Brain microvascular endothelial cell (primary cell): ENCODE measurements at regions not wholly inside any gene's neighbourhood (a gene's known extent, or its start where the extent isn't known, plus 50 kb on each side); places are given as distances from the start of the nearest gene placed in this dataset.

ENCODE experiments used
- DNase-seq: peaks from one replicate; pipeline ENCODE4 v3.0.0-alpha.2; 2020
- H3K27ac ChIP-seq: fragments of 250-450 bp; sonication (Bioruptor Pico); 2 replicates; pipeline ENCODE4 v1.5.1; 2020; ENCODE audit warnings: mild to moderate bottlenecking, moderate library complexity
- H3K27me3 ChIP-seq: fragments of 250-450 bp; sonication (Bioruptor Pico); replicated peaks from 2 replicates; pipeline ENCODE4 v1.5.1; 2020; ENCODE audit warnings: mild to moderate bottlenecking
- H3K36me3 ChIP-seq: fragments of 250-450 bp; sonication (Bioruptor Pico); replicated peaks from 2 replicates; pipeline ENCODE4 v1.5.1; 2020; ENCODE audit warnings: mild to moderate bottlenecking
- H3K4me3 ChIP-seq: 2 replicates; pipeline ENCODE4 v1.5.1; 2011; ENCODE audit warnings: low read depth, mild to moderate bottlenecking, control low read depth, low read length, moderate library complexity
- CTCF ChIP-seq: IDR thresholded peaks from 2 replicates; pipeline ENCODE4 v1.5.1; 2011; ENCODE audit warnings: low read depth, mild to moderate bottlenecking, moderate library complexity, low read length, control low read depth, inconsistent platforms; ENCODE audit errors: missing control alignments
- in situ Hi-C: cut with HindIII; loops from 2 replicates; pipeline ENCODE4 v1.10.0; 2017; ENCODE audit warnings: low sequenced_read_pairs, low pct_ligation_motif_present

DNA sequence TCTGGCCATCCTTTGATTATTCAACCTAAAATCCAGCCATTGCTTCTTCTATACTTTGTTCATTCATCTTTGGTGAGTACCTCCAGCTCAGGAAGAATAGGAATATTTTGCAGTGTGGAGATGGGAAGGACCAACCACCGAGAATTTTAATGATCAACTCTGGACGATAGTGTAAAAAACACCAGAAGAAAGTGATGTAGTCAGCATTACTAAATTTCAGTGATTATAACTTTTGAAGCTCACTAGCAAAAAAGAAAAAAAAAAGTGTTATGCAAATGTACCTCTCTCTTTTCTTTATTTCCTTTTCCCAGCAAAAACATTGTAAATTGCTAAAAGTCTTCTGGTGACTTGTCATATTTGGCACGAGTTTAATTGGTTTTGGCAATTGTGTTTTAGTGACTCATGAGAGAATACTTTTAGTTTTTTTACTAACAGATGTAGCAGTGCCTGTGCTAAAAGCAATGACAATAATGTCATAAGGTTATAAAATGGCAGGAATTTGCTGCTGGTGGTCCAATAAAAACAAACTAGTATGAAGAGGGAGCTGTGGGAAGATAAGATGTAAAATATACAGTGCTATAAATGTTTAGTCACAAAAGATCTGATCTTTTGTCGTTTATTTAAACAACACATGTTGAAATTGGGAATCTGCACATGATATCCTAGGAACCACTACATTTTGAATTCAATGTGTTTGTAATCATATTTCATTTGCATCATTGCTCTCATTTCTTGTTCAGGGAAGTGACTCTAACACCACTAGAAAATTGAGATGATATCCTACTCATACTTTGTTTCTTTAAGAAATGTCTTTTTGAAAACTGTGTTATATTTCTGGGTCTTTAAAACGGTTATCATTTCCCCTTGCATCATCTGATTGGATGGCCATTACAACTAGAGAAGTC lies 81.3 kb upstream of the ERCC6L2 start:
- in situ Hi-C loops = no loop called here
- peak; percentile 85 for DNase-seq
- no peak overlapping the region for H3K27ac ChIP-seq
- H3K4me3 ChIP-seq = no peak overlapping the region
- no peak for TF ChIP-seq CTCF
- no peaks in the 10 kb centered on the region for H3K36me3 ChIP-seq
- no peaks in the 10 kb centered on the region for H3K27me3 ChIP-seq

DNA sequence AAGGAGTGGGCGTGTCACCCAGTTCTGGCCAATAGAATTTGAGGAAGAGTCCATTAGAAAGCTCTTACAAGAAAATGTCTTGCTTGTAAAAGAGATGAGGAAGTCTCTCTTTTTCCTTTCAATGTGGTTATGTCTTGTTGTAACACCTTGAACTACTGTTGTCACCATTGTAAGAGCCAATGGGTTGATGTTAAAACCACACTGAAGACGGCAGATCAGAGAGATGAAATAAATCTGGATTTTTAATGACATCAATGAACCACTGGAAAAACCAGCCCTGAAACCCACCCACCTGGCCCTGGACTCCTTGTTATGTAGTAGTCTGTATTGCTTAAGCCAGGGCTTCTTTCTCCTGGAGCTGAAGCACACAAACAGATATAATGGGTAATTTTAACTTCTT lies 83.8 kb upstream of the ERCC6L2 start:
- DNase-seq = no peak
- H3K4me3 ChIP-seq = no peak overlapping the region
- H3K27ac ChIP-seq = no peak overlapping the region
- in situ Hi-C loops = no loop called here
- H3K36me3 ChIP-seq = no peaks in the 10 kb centered on the region
- peaks cover 2% of the 10 kb centered on the region for H3K27me3 ChIP-seq
- TF ChIP-seq CTCF = no peak

DNA sequence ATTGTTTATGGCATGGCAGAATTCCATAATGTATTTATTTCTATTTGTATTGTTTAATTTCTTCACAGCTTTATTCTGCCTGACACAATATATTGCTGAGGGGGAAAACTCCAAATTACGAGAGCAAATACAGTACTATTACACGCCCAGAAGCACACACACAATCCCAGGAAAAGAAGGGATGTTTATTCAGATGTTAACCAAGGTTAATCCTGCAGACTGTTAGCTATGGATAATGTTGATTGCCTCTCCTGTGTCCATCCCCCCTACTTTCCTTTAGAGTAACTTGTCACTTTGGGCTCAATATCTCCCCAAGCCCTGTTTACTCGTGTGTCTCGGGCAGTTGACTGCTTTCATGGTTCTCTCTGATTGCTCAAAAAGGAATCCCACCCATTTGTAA lies 84.2 kb upstream of the ERCC6L2 start:
- in situ Hi-C loops = no loop called here
- no peak for DNase-seq
- no peaks in the 10 kb centered on the region for H3K36me3 ChIP-seq
- TF ChIP-seq CTCF = no peak
- peaks cover 2% of the 10 kb centered on the region for H3K27me3 ChIP-seq
- H3K4me3 ChIP-seq = no peak overlapping the region
- H3K27ac ChIP-seq = no peak overlapping the region

DNA sequence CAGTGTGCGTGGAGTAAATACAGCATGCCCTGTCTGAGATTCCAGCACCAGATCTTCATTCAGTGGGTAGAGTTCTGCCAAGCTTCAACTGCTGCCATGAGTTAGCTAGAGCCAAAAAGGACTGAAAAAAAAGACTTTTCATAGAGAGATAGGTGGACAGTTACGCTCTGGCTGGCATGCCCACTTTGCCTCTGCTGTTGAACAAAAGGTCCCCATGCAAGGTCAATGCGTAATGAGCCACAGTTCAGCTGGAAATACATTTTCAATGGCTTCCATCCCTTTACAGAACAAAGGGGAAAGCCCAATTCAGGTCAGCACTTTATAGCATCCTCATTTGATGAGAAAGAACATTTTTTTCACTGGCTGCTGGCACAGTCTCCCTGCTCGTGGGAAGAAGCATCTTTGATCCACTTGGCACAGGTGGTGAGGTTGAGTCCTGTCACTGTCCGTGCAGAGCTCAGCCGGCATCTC lies 86.9 kb upstream of the ERCC6L2 start:
- H3K4me3 ChIP-seq = no peak overlapping the region
- H3K27me3 ChIP-seq = peaks cover 2% of the 10 kb centered on the region
- DNase-seq = no peak
- no peak overlapping the region for H3K27ac ChIP-seq
- no peaks in the 10 kb centered on the region for H3K36me3 ChIP-seq
- in situ Hi-C loops = no loop called here
- no peak for TF ChIP-seq CTCF

- Histone ChIP-seq H3K27me3 (peaks cover 2% of the 10 kb centered on the region), H3K36me3 (no peaks in the 10 kb centered on the region), H3K4me3 (no peak overlapping the region), H3K27ac (no peak overlapping the region)
- no peak for TF ChIP-seq CTCF
- in situ Hi-C loops = no loop called here
- DNase-seq = no peak
These were observed 87.5 kb upstream of the ERCC6L2 start for GRCh38 chr9:95788021-95788420.

DNA sequence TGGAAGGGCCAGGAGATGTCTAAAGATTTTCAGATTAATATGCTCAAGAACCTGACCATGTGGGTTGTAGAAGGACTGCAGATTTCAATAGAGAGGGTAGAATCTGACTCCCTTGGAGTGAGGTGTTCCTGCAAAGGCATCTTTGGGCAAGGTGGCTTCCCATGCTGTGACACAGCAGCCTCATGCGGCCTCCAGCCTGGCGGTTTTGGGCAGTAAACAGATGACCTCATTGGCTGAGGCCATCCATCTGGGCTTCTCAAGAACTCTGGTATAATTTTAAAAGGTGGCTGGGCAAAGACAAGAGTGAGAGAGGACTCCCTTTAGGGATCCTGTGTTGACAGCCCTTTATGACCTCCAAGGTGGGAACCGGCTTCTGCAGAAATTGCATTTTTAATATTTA lies 90.3 kb upstream of the ERCC6L2 start:
- Histone ChIP-seq H3K27me3 (peaks cover 2% of the 10 kb centered on the region), H3K4me3 (no peak overlapping the region), H3K27ac (no peak overlapping the region), H3K36me3 (no peaks in the 10 kb centered on the region)
- DNase-seq = no peak
- in situ Hi-C loops = no loop called here
- no peak for TF ChIP-seq CTCF
